SK-N-SH treated with all-trans-retinoic acid at 6 μM for 48 hours (cell line): ENCODE measurements at regions not wholly inside any gene's neighbourhood (a gene's known extent, or its start where the extent isn't known, plus 50 kb on each side); places are given as distances from the start of the nearest gene placed in this dataset.

Experiments
- ATAC-seq: fragments of 200-7000 bp; cut with Tn5 transposase; 3 replicates; pipeline ENCODE4 v1.9.1; 2020; ENCODE audit warnings: mild to moderate bottlenecking, moderate library complexity
- ARNTL ChIP-seq: fragments of 450-650 bp; formaldehyde crosslinking; IDR thresholded peaks from 2 replicates; pipeline ENCODE4 v1.5.0; 2020; ENCODE audit warnings: low read depth, mild to moderate bottlenecking, moderate library complexity, borderline replicate concordance
- BACH2 ChIP-seq: fragments of 250-450 bp; sonication (Bioruptor Pico); IDR thresholded peaks from 2 replicates; pipeline ENCODE4 v1.9.0; 2021; ENCODE audit warnings: mild to moderate bottlenecking, borderline replicate concordance
- CSDC2 ChIP-seq: fragments of 250-450 bp; sonication (Bioruptor Pico); IDR thresholded peaks from 2 replicates; pipeline ENCODE4 v1.5.0; 2020; ENCODE audit warnings: mild to moderate bottlenecking, moderate library complexity
- ESRRG ChIP-seq: fragments of 250-450 bp; sonication (Bioruptor Pico); IDR thresholded peaks from 2 replicates; pipeline ENCODE4 v1.6.1; 2021; ENCODE audit warnings: mild to moderate bottlenecking
- GLIS3 ChIP-seq: fragments of 250-450 bp; sonication (Bioruptor Pico); IDR thresholded peaks from 2 replicates; pipeline ENCODE4 v1.5.0; 2020; ENCODE audit warnings: mild to moderate bottlenecking, moderate library complexity
- ISL1 ChIP-seq: fragments of 250-450 bp; sonication (Bioruptor Pico); IDR thresholded peaks from 2 replicates; pipeline ENCODE4 v2.1.2; 2022; ENCODE audit warnings: mild to moderate bottlenecking, moderate library complexity
- OSR1 ChIP-seq: fragments of 250-450 bp; sonication (Bioruptor Pico); IDR thresholded peaks from 2 replicates; pipeline ENCODE4 v1.8.0; 2022; ENCODE audit warnings: moderate library complexity, mild to moderate bottlenecking, inconsistent platforms
- PPARA ChIP-seq: fragments of 250-450 bp; sonication (Bioruptor Pico); IDR thresholded peaks from 2 replicates; pipeline ENCODE4 v1.5.0; 2020; ENCODE audit warnings: mild to moderate bottlenecking, borderline replicate concordance
- SNAI2 ChIP-seq: fragments of 250-450 bp; sonication (Bioruptor Pico); IDR thresholded peaks from 2 replicates; pipeline ENCODE4 v1.5.0; 2020; ENCODE audit warnings: mild to moderate bottlenecking, moderate library complexity
- TOX ChIP-seq: fragments of 250-450 bp; sonication (Bioruptor Pico); IDR thresholded peaks from 2 replicates; pipeline ENCODE4 v1.8.0; 2021; ENCODE audit warnings: mild to moderate bottlenecking, moderate library complexity, borderline replicate concordance
- ZC3H10 ChIP-seq: fragments of 250-450 bp; sonication (Bioruptor Pico); IDR thresholded peaks from 2 replicates; pipeline ENCODE4 v1.5.1; 2021; ENCODE audit warnings: mild to moderate bottlenecking, moderate library complexity
- ZFP3 ChIP-seq: fragments of 250-450 bp; sonication (Bioruptor Pico); IDR thresholded peaks from 2 replicates; pipeline ENCODE4 v1.5.0; 2020; ENCODE audit warnings: mild to moderate bottlenecking, moderate library complexity
- ZNF565 ChIP-seq: fragments of 450-650 bp; formaldehyde crosslinking; conservative IDR thresholded peaks from 2 replicates; pipeline ENCODE4 v1.5.0; 2020; ENCODE audit warnings: low read depth, mild to moderate bottlenecking, moderate library complexity
- ZNF70 ChIP-seq: fragments of 450-650 bp; formaldehyde crosslinking; IDR thresholded peaks from 2 replicates; pipeline ENCODE4 v1.5.0; 2020; ENCODE audit warnings: mild to moderate bottlenecking, moderate library complexity
- ZNF8 ChIP-seq: fragments of 450-650 bp; formaldehyde crosslinking; IDR thresholded peaks from 2 replicates; pipeline ENCODE4 v1.5.0; 2020; ENCODE audit warnings: mild to moderate bottlenecking, moderate library complexity
- TF ChIP-seq, protein P1 (sequence below): fragments of 250-450 bp; sonication (Bioruptor Pico); IDR thresholded peaks from 2 replicates; pipeline ENCODE4 v1.5.1; 2020; ENCODE audit warnings: low read depth, mild to moderate bottlenecking, moderate library complexity
- TF ChIP-seq, protein P2 (sequence below): fragments of 250-450 bp; sonication (Bioruptor Pico); IDR thresholded peaks from 2 replicates; pipeline ENCODE4 v1.8.0; 2020; ENCODE audit warnings: mild to moderate bottlenecking, moderate library complexity, borderline replicate concordance
- TF ChIP-seq, protein P3 (sequence below): fragments of 250-450 bp; sonication (Bioruptor Pico); IDR thresholded peaks from 2 replicates; pipeline ENCODE4 v1.8.0; 2021; ENCODE audit warnings: low read depth, mild to moderate bottlenecking, moderate library complexity, borderline replicate concordance
- TF ChIP-seq, protein P4 (sequence below): fragments of 250-450 bp; sonication (Bioruptor Pico); IDR thresholded peaks from 2 replicates; pipeline ENCODE4 v1.5.0; 2020; ENCODE audit warnings: mild to moderate bottlenecking, moderate library complexity

DNA sequence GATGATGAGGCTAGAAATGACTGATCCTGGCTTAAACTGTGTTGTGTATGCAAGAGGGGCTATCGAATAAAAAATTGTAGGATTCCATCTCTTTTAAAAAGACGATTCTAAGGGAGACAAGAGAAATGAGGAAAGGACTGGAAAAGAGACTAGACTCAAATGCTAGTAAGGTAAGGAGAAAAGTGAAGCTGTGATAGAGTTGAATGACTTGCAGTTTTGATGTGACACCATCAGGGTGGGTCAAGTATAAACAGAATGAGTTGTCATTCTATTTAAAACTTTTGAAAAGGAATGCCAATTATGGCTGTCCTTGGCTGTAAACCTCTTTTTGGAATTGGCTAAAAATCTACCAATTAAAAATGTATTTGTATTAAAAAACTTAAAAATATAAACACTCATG is 184.5 kb upstream of the PHF14 start:
- TF ChIP-seq, protein P1, sequence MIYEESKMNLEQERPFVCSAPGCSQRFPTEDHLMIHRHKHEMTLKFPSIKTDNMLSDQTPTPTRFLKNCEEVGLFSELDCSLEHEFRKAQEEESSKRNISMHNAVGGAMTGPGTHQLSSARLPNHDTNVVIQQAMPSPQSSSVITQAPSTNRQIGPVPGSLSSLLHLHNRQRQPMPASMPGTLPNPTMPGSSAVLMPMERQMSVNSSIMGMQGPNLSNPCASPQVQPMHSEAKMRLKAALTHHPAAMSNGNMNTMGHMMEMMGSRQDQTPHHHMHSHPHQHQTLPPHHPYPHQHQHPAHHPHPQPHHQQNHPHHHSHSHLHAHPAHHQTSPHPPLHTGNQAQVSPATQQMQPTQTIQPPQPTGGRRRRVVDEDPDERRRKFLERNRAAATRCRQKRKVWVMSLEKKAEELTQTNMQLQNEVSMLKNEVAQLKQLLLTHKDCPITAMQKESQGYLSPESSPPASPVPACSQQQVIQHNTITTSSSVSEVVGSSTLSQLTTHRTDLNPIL (CRISPR knock-in tag): no peak
- TF ChIP-seq GLIS3 (CRISPR knock-in tag) (no peak), ARNTL (CRISPR knock-in tag) (no peak), CSDC2 (CRISPR knock-in tag) (no peak), SNAI2 (CRISPR knock-in tag) (no peak), ISL1 (CRISPR knock-in tag) (no peak), ZNF70 (no peak), ESRRG (CRISPR knock-in tag) (no peak)
- TF ChIP-seq, protein P2, sequence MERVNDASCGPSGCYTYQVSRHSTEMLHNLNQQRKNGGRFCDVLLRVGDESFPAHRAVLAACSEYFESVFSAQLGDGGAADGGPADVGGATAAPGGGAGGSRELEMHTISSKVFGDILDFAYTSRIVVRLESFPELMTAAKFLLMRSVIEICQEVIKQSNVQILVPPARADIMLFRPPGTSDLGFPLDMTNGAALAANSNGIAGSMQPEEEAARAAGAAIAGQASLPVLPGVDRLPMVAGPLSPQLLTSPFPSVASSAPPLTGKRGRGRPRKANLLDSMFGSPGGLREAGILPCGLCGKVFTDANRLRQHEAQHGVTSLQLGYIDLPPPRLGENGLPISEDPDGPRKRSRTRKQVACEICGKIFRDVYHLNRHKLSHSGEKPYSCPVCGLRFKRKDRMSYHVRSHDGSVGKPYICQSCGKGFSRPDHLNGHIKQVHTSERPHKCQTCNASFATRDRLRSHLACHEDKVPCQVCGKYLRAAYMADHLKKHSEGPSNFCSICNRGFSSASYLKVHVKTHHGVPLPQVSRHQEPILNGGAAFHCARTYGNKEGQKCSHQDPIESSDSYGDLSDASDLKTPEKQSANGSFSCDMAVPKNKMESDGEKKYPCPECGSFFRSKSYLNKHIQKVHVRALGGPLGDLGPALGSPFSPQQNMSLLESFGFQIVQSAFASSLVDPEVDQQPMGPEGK (CRISPR knock-in tag): no peak
- TF ChIP-seq, protein P3, sequence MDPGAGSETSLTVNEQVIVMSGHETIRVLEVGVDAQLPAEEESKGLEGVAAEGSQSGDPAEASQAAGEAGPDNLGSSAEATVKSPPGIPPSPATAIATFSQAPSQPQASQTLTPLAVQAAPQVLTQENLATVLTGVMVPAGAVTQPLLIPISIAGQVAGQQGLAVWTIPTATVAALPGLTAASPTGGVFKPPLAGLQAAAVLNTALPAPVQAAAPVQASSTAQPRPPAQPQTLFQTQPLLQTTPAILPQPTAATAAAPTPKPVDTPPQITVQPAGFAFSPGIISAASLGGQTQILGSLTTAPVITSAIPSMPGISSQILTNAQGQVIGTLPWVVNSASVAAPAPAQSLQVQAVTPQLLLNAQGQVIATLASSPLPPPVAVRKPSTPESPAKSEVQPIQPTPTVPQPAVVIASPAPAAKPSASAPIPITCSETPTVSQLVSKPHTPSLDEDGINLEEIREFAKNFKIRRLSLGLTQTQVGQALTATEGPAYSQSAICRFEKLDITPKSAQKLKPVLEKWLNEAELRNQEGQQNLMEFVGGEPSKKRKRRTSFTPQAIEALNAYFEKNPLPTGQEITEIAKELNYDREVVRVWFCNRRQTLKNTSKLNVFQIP (CRISPR knock-in tag): no peak
- ATAC-seq: no peak

DNA sequence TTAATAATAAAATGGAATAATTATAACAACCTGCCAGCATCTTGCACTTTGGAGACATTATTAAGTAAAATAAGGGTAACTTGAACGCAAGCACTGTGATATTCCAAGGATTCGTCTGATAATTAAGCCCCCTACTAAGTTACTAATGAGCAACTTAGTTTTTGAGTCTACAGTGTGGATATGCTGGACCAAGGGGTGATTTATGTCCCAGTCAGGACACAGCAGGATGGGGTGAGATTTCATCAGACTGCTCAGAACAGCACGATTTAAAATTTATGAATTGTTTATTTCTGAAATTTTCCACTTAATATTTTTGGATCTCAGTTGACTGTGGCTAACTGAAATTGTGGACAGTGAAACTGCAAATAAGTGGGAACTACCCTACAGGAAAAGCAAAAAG is 182.8 kb upstream of the PHF14 start:
- ATAC-seq: no peak
- TF ChIP-seq PPARA (no peak), ZC3H10 (no peak), BACH2 (no peak), GLIS3 (CRISPR knock-in tag) (no peak), ARNTL (CRISPR knock-in tag) (no peak), CSDC2 (CRISPR knock-in tag) (no peak), TOX (CRISPR knock-in tag) (no peak), ZNF8 (CRISPR knock-in tag) (no peak), ZFP3 (no peak), SNAI2 (CRISPR knock-in tag) (no peak), ISL1 (CRISPR knock-in tag) (no peak), OSR1 (CRISPR knock-in tag) (no peak), ZNF565 (CRISPR knock-in tag) (no peak)
- TF ChIP-seq, protein P4, sequence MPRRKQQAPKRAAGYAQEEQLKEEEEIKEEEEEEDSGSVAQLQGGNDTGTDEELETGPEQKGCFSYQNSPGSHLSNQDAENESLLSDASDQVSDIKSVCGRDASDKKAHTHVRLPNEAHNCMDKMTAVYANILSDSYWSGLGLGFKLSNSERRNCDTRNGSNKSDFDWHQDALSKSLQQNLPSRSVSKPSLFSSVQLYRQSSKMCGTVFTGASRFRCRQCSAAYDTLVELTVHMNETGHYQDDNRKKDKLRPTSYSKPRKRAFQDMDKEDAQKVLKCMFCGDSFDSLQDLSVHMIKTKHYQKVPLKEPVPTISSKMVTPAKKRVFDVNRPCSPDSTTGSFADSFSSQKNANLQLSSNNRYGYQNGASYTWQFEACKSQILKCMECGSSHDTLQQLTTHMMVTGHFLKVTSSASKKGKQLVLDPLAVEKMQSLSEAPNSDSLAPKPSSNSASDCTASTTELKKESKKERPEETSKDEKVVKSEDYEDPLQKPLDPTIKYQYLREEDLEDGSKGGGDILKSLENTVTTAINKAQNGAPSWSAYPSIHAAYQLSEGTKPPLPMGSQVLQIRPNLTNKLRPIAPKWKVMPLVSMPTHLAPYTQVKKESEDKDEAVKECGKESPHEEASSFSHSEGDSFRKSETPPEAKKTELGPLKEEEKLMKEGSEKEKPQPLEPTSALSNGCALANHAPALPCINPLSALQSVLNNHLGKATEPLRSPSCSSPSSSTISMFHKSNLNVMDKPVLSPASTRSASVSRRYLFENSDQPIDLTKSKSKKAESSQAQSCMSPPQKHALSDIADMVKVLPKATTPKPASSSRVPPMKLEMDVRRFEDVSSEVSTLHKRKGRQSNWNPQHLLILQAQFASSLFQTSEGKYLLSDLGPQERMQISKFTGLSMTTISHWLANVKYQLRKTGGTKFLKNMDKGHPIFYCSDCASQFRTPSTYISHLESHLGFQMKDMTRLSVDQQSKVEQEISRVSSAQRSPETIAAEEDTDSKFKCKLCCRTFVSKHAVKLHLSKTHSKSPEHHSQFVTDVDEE (CRISPR knock-in tag): no peak
- TF ChIP-seq, protein P2 (CRISPR knock-in tag): no peak
- TF ChIP-seq, protein P3 (CRISPR knock-in tag): no peak
- TF ChIP-seq, protein P1 (CRISPR knock-in tag): no peak
